ENCODE measurements at regions not wholly inside any gene's neighbourhood (a gene's known extent, or its start where the extent isn't known, plus 50 kb on each side); places are given as distances from the start of the nearest gene placed in this dataset.
"Not testable (repeated sequence)": the region's sequence is repeated elsewhere in the genome, so short reads cannot be mapped to it uniquely, and the experiment has no call there.

GRCh38 chr12:105595440-105595839 lies 264.9 kb downstream of the C12orf75 start:
- no peak for DNase-seq

- DNase-seq: no peak
These were observed 266.2 kb downstream of the C12orf75 start for GRCh38 chr12:105596731-105597130.

GRCh38 chr12:105598031-105598430 lies 267.5 kb downstream of the C12orf75 start:
- no peak for DNase-seq

GRCh38 chr12:105600911-105601545 lies 270.5 kb downstream of the C12orf75 start:
- DNase-seq: peak in 1 of 3 experiments; percentile 39

GRCh38 chr12:105602312-105602711 lies 271.8 kb downstream of the C12orf75 start:
- not testable (repeated sequence) for DNase-seq

GRCh38 chr12:105604281-105604680 lies 273.8 kb downstream of the C12orf75 start:
- not testable (repeated sequence) for DNase-seq

- not testable (repeated sequence) for DNase-seq
These were observed 276.1 kb downstream of the C12orf75 start for GRCh38 chr12:105606613-105607012.

- DNase-seq: not testable (repeated sequence)
These were observed 278.5 kb downstream of the C12orf75 start for GRCh38 chr12:105609001-105609400.

GRCh38 chr12:105610459-105610858 lies 280.0 kb downstream of the C12orf75 start:
- peak in 1 of 3 experiments; percentile 17 for DNase-seq

- DNase-seq: no peak
These were observed 280.8 kb downstream of the C12orf75 start for GRCh38 chr12:105611340-105611739.

- no peak for DNase-seq
These were observed 282.8 kb downstream of the C12orf75 start for GRCh38 chr12:105613269-105613668.

GRCh38 chr12:105613887-105614286 lies 283.4 kb downstream of the C12orf75 start:
- no peak for DNase-seq

GRCh38 chr12:105616971-105617540 lies 286.6 kb downstream of the C12orf75 start:
- peak in 1 of 3 experiments; percentile 14 for DNase-seq

- DNase-seq: no peak
These were observed 291.7 kb downstream of the C12orf75 start for GRCh38 chr12:105622220-105622619.

GRCh38 chr12:105622846-105623736 lies 292.6 kb downstream of the C12orf75 start:
- no peak for DNase-seq

GRCh38 chr12:105626653-105627052 lies 296.2 kb downstream of the C12orf75 start:
- DNase-seq: no peak

GRCh38 chr12:105637470-105637869 lies 307.0 kb downstream of the C12orf75 start:
- DNase-seq: no peak

GRCh38 chr12:105640761-105641160 lies 310.3 kb downstream of the C12orf75 start:
- DNase-seq: peak in 1 of 3 experiments; percentile 16

GRCh38 chr12:105641749-105642148 lies 311.3 kb downstream of the C12orf75 start:
- no peak for DNase-seq

- DNase-seq: no peak
These were observed 314.3 kb downstream of the C12orf75 start for GRCh38 chr12:105644770-105645169.

GRCh38 chr12:105654606-105655005 lies 324.1 kb downstream of the C12orf75 start:
- DNase-seq: no peak

GRCh38 chr12:105658389-105658788 lies 327.9 kb downstream of the C12orf75 start:
- DNase-seq: no peak

- DNase-seq: no peak
These were observed 329.0 kb downstream of the C12orf75 start for GRCh38 chr12:105659355-105660075.
